Activated CD4-positive, alpha-beta T cell treated with anti-CD3 and anti-CD28 coated beads, Interleukin-2, amount 10 ng/mL, durations not matched to agents 24 days and 14 days (primary cell): ENCODE measurements at regions not wholly inside any gene's neighbourhood (a gene's known extent, or its start where the extent isn't known, plus 50 kb on each side); places are given as distances from the start of the nearest gene placed in this dataset.
A peak's percentile ranks its signal among the peaks of the same experiment; 100 is the strongest.

Source experiments
- DNase-seq: peaks from one replicate; pipeline ENCODE4 v3.0.0; 2022
- H3K27ac Mint-ChIP-seq: one replicate; pipeline ENCODE4 v1.8.0; 2022; ENCODE audit warnings: mild to moderate bottlenecking, mixed read lengths
- H3K27me3 Mint-ChIP-seq: one replicate; pipeline ENCODE4 v1.8.0; 2022; ENCODE audit warnings: mixed read lengths
- H3K36me3 Mint-ChIP-seq: one replicate; pipeline ENCODE4 v1.8.0; 2022; ENCODE audit warnings: low read depth, mild to moderate bottlenecking, mixed read lengths
- H3K4me1 Mint-ChIP-seq: one replicate; pipeline ENCODE4 v1.8.0; 2021; ENCODE audit warnings: mixed read lengths
- H3K4me3 Mint-ChIP-seq: one replicate; pipeline ENCODE4 v1.8.0; 2022; ENCODE audit warnings: mild to moderate bottlenecking, moderate library complexity, mixed read lengths
- H3K9me3 Mint-ChIP-seq: one replicate; pipeline ENCODE4 v1.8.0; 2021; ENCODE audit warnings: mixed read lengths
- intact Hi-C: fragments of 100-400 bp; cut with micrococcal nuclease; formaldehyde crosslinking; loops from one replicate; pipeline ENCODE4 v1.15.1; 2023

DNA sequence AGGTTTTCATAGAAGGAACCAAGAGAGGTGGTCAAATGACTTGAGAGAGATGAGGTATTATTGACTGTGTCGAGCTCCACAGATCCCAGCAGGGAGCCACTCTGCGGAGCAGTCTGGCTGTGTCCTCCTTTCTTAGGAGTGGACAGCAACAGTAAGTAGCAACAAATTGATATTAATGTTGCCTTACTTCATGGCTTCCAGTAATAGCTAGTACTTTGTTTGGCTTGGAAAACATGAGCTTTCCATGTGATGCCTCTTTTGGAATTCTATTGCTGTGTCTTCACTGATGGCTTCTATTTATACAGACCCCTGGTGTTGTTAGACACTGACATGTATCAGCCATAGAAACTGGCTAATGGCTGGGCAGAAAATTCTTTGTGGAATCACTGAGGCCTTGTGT is 531.2 kb upstream of the CCDC196 start:
- intact Hi-C loops = loop anchor here (5.0 to 10.0 kb wide), 2 partner anchors 38 to 220 kb away; no protein-coding TSS in a partner anchor
- peaks cover 4% of the 10 kb centered on the region for H3K9me3 Mint-ChIP-seq
- H3K27ac Mint-ChIP-seq = no peak overlapping the region
- peaks cover 24% of the 10 kb centered on the region for H3K4me1 Mint-ChIP-seq
- H3K4me3 Mint-ChIP-seq = no peak overlapping the region
- H3K36me3 Mint-ChIP-seq = no peaks in the 10 kb centered on the region
- peaks cover 2% of the 10 kb centered on the region for H3K27me3 Mint-ChIP-seq
- no peak for DNase-seq

GRCh38 chr14:65957631-65958205 is 528.5 kb upstream of the CCDC196 start:
- intact Hi-C loops = loop anchor here (10.0 kb wide), 1 partner anchor 223 kb away; no protein-coding TSS in a partner anchor
- Mint-ChIP-seq H3K27ac (no peak overlapping the region), H3K36me3 (no peaks in the 10 kb centered on the region), H3K9me3 (no peaks in the 10 kb centered on the region), H3K4me1 (peaks cover 28% of the 10 kb centered on the region), H3K27me3 (peaks cover 10% of the 10 kb centered on the region), H3K4me3 (no peak overlapping the region)
- DNase-seq = no peak

GRCh38 chr14:65958664-65959562 is 527.3 kb upstream of the CCDC196 start:
- DNase-seq = peak; percentile 63
- peaks cover 33% of the 10 kb centered on the region for H3K4me1 Mint-ChIP-seq
- H3K27ac Mint-ChIP-seq = no peak overlapping the region
- intact Hi-C loops = loop anchor here (1.0 to 10.0 kb wide), 4 partner anchors 9 to 795 kb away; no protein-coding TSS in a partner anchor
- H3K9me3 Mint-ChIP-seq = no peaks in the 10 kb centered on the region
- H3K4me3 Mint-ChIP-seq = no peak overlapping the region
- H3K27me3 Mint-ChIP-seq = peaks cover 19% of the 10 kb centered on the region
- H3K36me3 Mint-ChIP-seq = no peaks in the 10 kb centered on the region

DNA sequence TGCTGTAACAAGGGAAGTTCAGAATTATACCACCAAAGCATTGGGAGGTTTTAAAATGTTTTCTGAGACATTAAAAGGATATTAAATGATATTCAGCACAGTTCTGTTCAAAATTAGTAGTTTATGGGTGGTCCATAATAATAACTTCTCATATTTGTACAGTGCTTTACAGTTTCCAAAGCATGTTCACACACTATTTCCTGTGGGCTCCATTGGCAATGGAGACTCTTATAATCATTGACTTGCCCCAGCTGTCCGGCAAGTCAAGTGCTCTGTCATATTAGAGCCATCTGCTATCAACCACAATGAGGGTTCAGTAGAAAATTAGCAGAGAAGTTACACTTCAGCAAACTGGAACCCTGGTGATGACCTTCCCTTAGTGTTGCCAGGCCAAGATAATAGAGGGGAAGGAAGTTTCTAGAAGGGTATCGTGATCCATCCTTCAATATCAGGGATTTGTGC is 526.6 kb upstream of the CCDC196 start:
- Mint-ChIP-seq H3K4me1 (peaks cover 37% of the 10 kb centered on the region), H3K27me3 (peaks cover 24% of the 10 kb centered on the region), H3K27ac (no peak overlapping the region), H3K4me3 (no peak overlapping the region), H3K9me3 (no peaks in the 10 kb centered on the region), H3K36me3 (no peaks in the 10 kb centered on the region)
- intact Hi-C loops = loop anchor here (1.0 to 10.0 kb wide), 7 partner anchors 9 to 795 kb away; no protein-coding TSS in a partner anchor
- DNase-seq = no peak

DNA sequence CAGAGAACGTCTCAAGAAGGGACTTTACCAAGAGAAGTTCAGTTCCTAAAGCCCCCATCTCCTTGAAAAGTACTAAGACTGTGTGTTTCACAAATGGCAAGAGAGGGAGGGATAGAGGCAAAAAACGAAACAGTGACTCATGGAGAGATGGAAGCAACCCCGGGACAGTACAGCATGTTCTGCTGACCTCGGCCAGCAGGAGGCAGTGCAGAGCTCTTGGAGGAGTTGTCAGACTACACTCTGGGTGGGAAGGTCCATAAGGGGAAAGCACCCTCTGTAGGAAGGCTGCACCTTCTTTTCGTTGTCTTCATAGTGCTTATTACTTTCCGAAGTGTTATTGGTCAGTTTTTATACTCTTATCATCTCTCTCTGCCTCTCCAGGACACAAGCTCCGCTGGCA is 525.2 kb upstream of the CCDC196 start:
- peaks cover 37% of the 10 kb centered on the region for H3K4me1 Mint-ChIP-seq
- peak; percentile 89 for DNase-seq
- H3K27ac Mint-ChIP-seq = no peak overlapping the region
- no peaks in the 10 kb centered on the region for H3K9me3 Mint-ChIP-seq
- H3K27me3 Mint-ChIP-seq = peaks cover 32% of the 10 kb centered on the region
- no peak overlapping the region for H3K4me3 Mint-ChIP-seq
- intact Hi-C loops = loop anchor here (2.0 to 5.0 kb wide), 3 partner anchors 34 to 546 kb away; no protein-coding TSS in a partner anchor
- no peaks in the 10 kb centered on the region for H3K36me3 Mint-ChIP-seq

DNA sequence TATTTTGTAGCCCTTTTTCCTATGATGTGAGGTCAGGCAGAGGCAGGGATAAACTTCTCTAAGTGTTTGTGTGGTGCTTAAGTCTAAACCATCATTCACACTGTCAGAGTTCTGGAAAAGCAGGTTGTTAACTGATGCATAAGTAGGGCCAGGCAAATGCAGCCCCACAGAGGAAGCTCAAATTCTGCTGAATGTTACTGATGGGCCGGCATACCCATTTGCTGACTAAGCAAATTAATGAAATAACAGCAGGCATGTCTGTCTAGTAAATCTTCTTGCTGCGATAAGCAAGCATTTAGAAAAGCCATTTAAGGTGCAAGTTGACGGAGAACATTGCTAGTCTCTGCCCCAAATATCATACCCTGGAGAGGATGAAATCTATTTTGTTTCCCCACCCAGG is 523.2 kb upstream of the CCDC196 start:
- intact Hi-C loops = loop anchor here (5.0 kb wide), 2 partner anchors 36 to 109 kb away; no protein-coding TSS in a partner anchor
- H3K27ac Mint-ChIP-seq = no peak overlapping the region
- no peak for DNase-seq
- no peaks in the 10 kb centered on the region for H3K36me3 Mint-ChIP-seq
- peaks cover 37% of the 10 kb centered on the region for H3K4me1 Mint-ChIP-seq
- peaks cover 42% of the 10 kb centered on the region for H3K27me3 Mint-ChIP-seq
- no peaks in the 10 kb centered on the region for H3K9me3 Mint-ChIP-seq
- H3K4me3 Mint-ChIP-seq = no peak overlapping the region

DNA sequence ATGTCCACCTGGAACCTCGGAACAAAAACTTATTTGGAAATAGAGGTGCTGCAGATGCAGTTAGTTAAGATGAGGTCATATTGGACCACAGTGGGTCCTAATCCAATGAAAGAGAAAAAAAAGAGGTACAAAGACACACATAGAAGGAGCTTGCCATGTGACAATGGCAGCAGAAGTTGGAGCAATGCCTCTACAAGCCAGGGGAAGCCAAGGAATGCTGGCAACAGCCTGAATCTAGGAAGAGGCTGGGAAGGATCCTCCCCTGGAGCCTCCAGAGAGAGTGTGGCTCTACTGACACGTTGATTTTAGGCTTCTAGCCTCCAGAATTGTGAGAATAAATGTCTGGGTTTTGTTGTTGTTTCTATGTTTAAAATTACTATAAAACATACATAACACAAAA is 521.8 kb upstream of the CCDC196 start:
- DNase-seq = no peak
- intact Hi-C loops = loop anchor here (5.0 kb wide), 2 partner anchors 37 to 108 kb away; no protein-coding TSS in a partner anchor
- peaks cover 29% of the 10 kb centered on the region for H3K4me1 Mint-ChIP-seq
- no peak overlapping the region for H3K4me3 Mint-ChIP-seq
- peaks cover 48% of the 10 kb centered on the region for H3K27me3 Mint-ChIP-seq
- no peaks in the 10 kb centered on the region for H3K36me3 Mint-ChIP-seq
- H3K27ac Mint-ChIP-seq = no peak overlapping the region
- no peaks in the 10 kb centered on the region for H3K9me3 Mint-ChIP-seq

GRCh38 chr14:65966188-65966587 is 520.0 kb upstream of the CCDC196 start:
- Mint-ChIP-seq H3K4me3 (no peak overlapping the region), H3K4me1 (peaks cover 13% of the 10 kb centered on the region), H3K36me3 (no peaks in the 10 kb centered on the region), H3K27me3 (peaks cover 53% of the 10 kb centered on the region), H3K27ac (no peak overlapping the region), H3K9me3 (peaks cover 9% of the 10 kb centered on the region)
- intact Hi-C loops = no loop called here
- DNase-seq = no peak

DNA sequence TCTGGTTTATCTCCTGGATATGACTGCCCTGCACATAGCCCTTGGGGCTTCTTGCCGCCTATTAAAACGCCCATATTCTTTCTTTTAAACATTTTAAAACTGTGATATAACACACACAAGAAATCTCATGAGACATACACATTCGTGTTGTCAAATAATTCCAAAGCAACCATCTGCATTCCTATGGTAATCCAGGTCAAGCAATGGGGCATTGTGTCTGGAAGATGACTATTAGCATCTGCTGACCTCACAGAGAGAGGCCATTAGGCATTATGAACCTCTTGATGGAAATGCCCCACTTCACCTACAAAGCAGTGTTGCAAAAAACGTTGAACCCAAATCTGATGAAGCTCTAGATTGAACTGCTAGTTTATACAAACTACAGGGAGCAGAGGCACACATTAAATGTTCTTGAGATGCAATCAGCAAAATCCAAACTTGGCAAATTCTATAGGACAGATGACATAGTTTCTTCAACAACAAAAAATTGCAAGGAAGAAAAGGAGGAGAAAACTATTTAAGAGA is 513.8 kb upstream of the CCDC196 start:
- intact Hi-C loops = no loop called here
- Mint-ChIP-seq H3K27ac (no peak overlapping the region), H3K9me3 (peaks cover 9% of the 10 kb centered on the region), H3K4me3 (no peak overlapping the region), H3K36me3 (no peaks in the 10 kb centered on the region), H3K4me1 (no peaks in the 10 kb centered on the region), H3K27me3 (peaks cover 30% of the 10 kb centered on the region)
- DNase-seq = no peak

- H3K4me1 Mint-ChIP-seq = no peaks in the 10 kb centered on the region
- no peak overlapping the region for H3K4me3 Mint-ChIP-seq
- no peak for DNase-seq
- H3K36me3 Mint-ChIP-seq = no peaks in the 10 kb centered on the region
- H3K9me3 Mint-ChIP-seq = peaks cover 9% of the 10 kb centered on the region
- no peak overlapping the region for H3K27ac Mint-ChIP-seq
- intact Hi-C loops = no loop called here
- H3K27me3 Mint-ChIP-seq = peaks cover 27% of the 10 kb centered on the region
These were observed 513.3 kb upstream of the CCDC196 start for GRCh38 chr14:65972891-65973290.

GRCh38 chr14:65975865-65976264 is 510.3 kb upstream of the CCDC196 start:
- DNase-seq = no peak
- Mint-ChIP-seq H3K9me3 (peaks cover 13% of the 10 kb centered on the region), H3K27me3 (peaks cover 16% of the 10 kb centered on the region), H3K27ac (no peak overlapping the region), H3K4me3 (no peak overlapping the region), H3K36me3 (no peaks in the 10 kb centered on the region), H3K4me1 (no peaks in the 10 kb centered on the region)
- intact Hi-C loops = no loop called here

DNA sequence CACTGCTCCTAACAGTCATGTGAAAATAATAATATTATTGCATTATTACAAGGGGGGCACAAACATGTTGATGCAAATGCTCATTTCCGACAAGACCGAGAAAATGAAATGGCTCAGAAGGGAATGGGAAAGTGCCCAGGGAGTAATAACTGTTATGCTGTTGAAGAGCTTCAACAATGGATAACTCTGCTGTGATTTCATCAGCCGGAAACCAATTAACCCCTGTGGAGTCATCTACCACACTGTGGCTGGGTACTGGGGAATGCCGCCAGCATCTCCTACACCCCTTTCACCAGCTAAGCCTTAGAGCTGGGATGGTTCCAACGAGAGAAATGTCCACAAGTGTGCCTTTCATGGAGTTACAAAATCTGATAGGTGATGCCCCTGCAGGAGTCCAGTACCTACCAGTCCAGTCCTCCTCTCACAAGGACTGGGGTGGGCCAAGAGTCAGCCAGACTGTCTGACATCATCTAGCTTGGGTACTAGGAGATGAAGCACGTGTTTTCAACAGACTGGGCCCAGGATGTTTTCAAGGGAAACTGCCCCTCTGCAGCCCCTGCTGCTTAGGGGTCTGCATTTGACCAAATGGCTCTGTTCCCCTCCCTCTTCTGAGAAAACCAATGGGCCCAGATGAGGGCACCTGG is 509.3 kb upstream of the CCDC196 start:
- Mint-ChIP-seq H3K27ac (no peak overlapping the region), H3K9me3 (peaks cover 13% of the 10 kb centered on the region), H3K36me3 (no peaks in the 10 kb centered on the region), H3K4me3 (no peak overlapping the region), H3K4me1 (no peaks in the 10 kb centered on the region), H3K27me3 (peaks cover 16% of the 10 kb centered on the region)
- intact Hi-C loops = no loop called here
- no peak for DNase-seq

DNA sequence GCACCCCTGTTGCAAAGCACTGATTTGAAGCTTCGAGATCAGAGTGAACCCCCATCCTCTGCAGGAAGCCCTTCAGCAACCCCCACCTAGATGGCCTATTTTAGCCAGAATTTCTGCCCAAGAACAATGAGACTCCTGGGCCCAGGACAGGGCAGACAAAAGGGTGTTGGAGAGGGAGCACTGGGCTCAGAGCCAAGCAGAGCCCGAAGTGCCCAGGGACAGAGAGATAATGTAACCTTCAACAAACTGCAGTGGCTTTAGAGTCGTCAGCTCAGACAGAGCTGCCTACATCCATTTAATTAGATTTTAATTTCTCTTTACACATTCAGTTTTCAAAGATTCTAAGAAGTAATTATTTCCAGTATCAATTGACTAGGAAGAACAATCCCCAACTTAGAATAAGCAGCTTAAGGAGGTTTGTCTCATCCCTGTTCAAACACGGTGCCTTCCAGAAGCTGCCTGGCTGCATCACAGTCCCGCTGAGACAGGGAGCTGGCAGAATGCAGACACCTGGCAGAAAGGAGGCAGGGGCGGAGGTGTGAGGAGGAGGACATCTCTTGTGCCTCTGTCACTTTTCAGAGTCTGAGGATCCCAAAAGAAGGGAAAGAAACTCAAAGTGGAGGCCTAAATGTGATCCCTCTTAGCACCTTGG is 504.9 kb upstream of the CCDC196 start:
- Mint-ChIP-seq H3K4me1 (peaks cover 3% of the 10 kb centered on the region), H3K4me3 (no peak overlapping the region), H3K27ac (no peak overlapping the region), H3K9me3 (peaks cover 19% of the 10 kb centered on the region), H3K27me3 (peaks cover 10% of the 10 kb centered on the region), H3K36me3 (no peaks in the 10 kb centered on the region)
- intact Hi-C loops = no loop called here
- no peak for DNase-seq
